ENCODE measurements at regions not wholly inside any gene's neighbourhood (a gene's known extent, or its start where the extent isn't known, plus 50 kb on each side); places are given as distances from the start of the nearest gene placed in this dataset.
"Not testable (repeated sequence)": the region's sequence is repeated elsewhere in the genome, so short reads cannot be mapped to it uniquely, and the experiment has no call there.

GRCh38 chr22:22057617-22058378 lies 75.2 kb upstream of the TOP3B start:
- CTCF ChIA-PET: interaction anchor here (1.5 kb wide), 1 partner anchor 138 kb away, joined by 3 read pairs; no protein-coding TSS in a partner anchor
- Histone ChIP-seq H3K9me3 (ENCODE audit: control extremely low read depth in 1 of 5, control insufficient read depth in 4 of 5, insufficient read depth in 2 of 5, low read depth in 1 of 5, low read length in 4 of 5) (no peaks in the 10 kb centered on the region), H3K4me1 (ENCODE audit: control extremely low read depth in 1 of 4, control insufficient read depth in 4 of 4, insufficient read depth in 4 of 4, low read length in 3 of 4) (no peaks in the 10 kb centered on the region), H3K27ac (ENCODE audit: insufficient read depth in 1 of 2, low read depth in 1 of 2, low read length in 2 of 2, poor library complexity in 1 of 2, severe bottlenecking in 2 of 2) (no peak overlapping the region), H3K27me3 (replicated peaks in 2 of 5; ENCODE audit: control insufficient read depth in 4 of 5, insufficient read depth in 5 of 5, low read length in 4 of 5) (peaks cover 0 to 20% (median 7%) of the 10 kb centered on the region in 5 experiments), H3K4me3 (ENCODE audit: control insufficient read depth in 1 of 7, extremely low read depth in 1 of 7, insufficient read depth in 4 of 7, low read depth in 2 of 7, low read length in 6 of 7) (no peak overlapping the region), H3K36me3 (ENCODE audit: control insufficient read depth in 4 of 4, insufficient read depth in 4 of 4, low read length in 3 of 4) (no peaks in the 10 kb centered on the region)
- DNase-seq: no peak
- POLR2A ChIA-PET: no interaction called here
- WGBS (ENCODE audit: insufficient coverage): 100% methylated on average over 4 of the region's 5 CpGs

- 85% methylated on average over 12 of the region's 14 CpGs for WGBS (ENCODE audit: insufficient coverage)
- H3K4me3 ChIP-seq (ENCODE audit: control insufficient read depth in 1 of 7, extremely low read depth in 1 of 7, insufficient read depth in 4 of 7, low read depth in 2 of 7, low read length in 6 of 7); POLR2A ChIA-PET; H3K27ac ChIP-seq (ENCODE audit: insufficient read depth in 1 of 2, low read depth in 1 of 2, low read length in 2 of 2, poor library complexity in 1 of 2, severe bottlenecking in 2 of 2); H3K36me3 ChIP-seq (ENCODE audit: control insufficient read depth in 4 of 4, insufficient read depth in 4 of 4, low read length in 3 of 4); H3K9me3 ChIP-seq (ENCODE audit: control extremely low read depth in 1 of 5, control insufficient read depth in 4 of 5, insufficient read depth in 2 of 5, low read depth in 1 of 5, low read length in 4 of 5); DNase-seq; H3K4me1 ChIP-seq (ENCODE audit: control extremely low read depth in 1 of 4, control insufficient read depth in 4 of 4, insufficient read depth in 4 of 4, low read length in 3 of 4): not testable (repeated sequence)
- H3K27me3 ChIP-seq (replicated peaks in 2 of 5; ENCODE audit: control insufficient read depth in 4 of 5, insufficient read depth in 5 of 5, low read length in 4 of 5): peaks cover 0 to 20% (median 7%) of the 10 kb centered on the region in 5 experiments
- CTCF ChIA-PET: interaction anchor here (1.5 to 1.6 kb wide), 2 partner anchors 14 to 138 kb away, joined by 3 to 6 read pairs; no protein-coding TSS in a partner anchor
Observed at GRCh38 chr22:22056809-22057594, 74.4 kb upstream of the TOP3B start.

GRCh38 chr22:22052548-22053139 lies 70.1 kb upstream of the TOP3B start:
- H3K27me3 ChIP-seq (replicated peaks in 2 of 5; ENCODE audit: control insufficient read depth in 4 of 5, insufficient read depth in 5 of 5, low read length in 4 of 5): peaks cover 0 to 12% (median 0%) of the 10 kb centered on the region in 5 experiments
- H3K27ac ChIP-seq (ENCODE audit: insufficient read depth in 1 of 2, low read depth in 1 of 2, low read length in 2 of 2, poor library complexity in 1 of 2, severe bottlenecking in 2 of 2); H3K4me3 ChIP-seq (ENCODE audit: control insufficient read depth in 1 of 7, extremely low read depth in 1 of 7, insufficient read depth in 4 of 7, low read depth in 2 of 7, low read length in 6 of 7); H3K9me3 ChIP-seq (ENCODE audit: control extremely low read depth in 1 of 5, control insufficient read depth in 4 of 5, insufficient read depth in 2 of 5, low read depth in 1 of 5, low read length in 4 of 5); H3K4me1 ChIP-seq (ENCODE audit: control extremely low read depth in 1 of 4, control insufficient read depth in 4 of 4, insufficient read depth in 4 of 4, low read length in 3 of 4); DNase-seq; H3K36me3 ChIP-seq (ENCODE audit: control insufficient read depth in 4 of 4, insufficient read depth in 4 of 4, low read length in 3 of 4); POLR2A ChIA-PET: not testable (repeated sequence)
- CTCF ChIA-PET: interaction anchor here (1.3 kb wide), 1 partner anchor 10 kb away, joined by 4 read pairs; no protein-coding TSS in a partner anchor
- WGBS (ENCODE audit: insufficient coverage): 100% methylated on average over 1 of the region's 3 CpGs

- H3K4me1 ChIP-seq (ENCODE audit: control extremely low read depth in 1 of 4, control insufficient read depth in 4 of 4, insufficient read depth in 4 of 4, low read length in 3 of 4); H3K36me3 ChIP-seq (ENCODE audit: control insufficient read depth in 4 of 4, insufficient read depth in 4 of 4, low read length in 3 of 4); H3K4me3 ChIP-seq (ENCODE audit: control insufficient read depth in 1 of 7, extremely low read depth in 1 of 7, insufficient read depth in 4 of 7, low read depth in 2 of 7, low read length in 6 of 7); DNase-seq; POLR2A ChIA-PET; H3K9me3 ChIP-seq (ENCODE audit: control extremely low read depth in 1 of 5, control insufficient read depth in 4 of 5, insufficient read depth in 2 of 5, low read depth in 1 of 5, low read length in 4 of 5); H3K27ac ChIP-seq (ENCODE audit: insufficient read depth in 1 of 2, low read depth in 1 of 2, low read length in 2 of 2, poor library complexity in 1 of 2, severe bottlenecking in 2 of 2); CTCF ChIA-PET: not testable (repeated sequence)
- peaks cover 0 to 15% (median 0%) of the 10 kb centered on the region in 5 experiments for H3K27me3 ChIP-seq (replicated peaks in 2 of 5; ENCODE audit: control insufficient read depth in 4 of 5, insufficient read depth in 5 of 5, low read length in 4 of 5)
- WGBS (ENCODE audit: insufficient coverage): no CpG with 5 or more reads among the region's 2 CpGs
Observed at GRCh38 chr22:22051032-22051431, 68.4 kb upstream of the TOP3B start.

GRCh38 chr22:22050141-22050775 lies 67.7 kb upstream of the TOP3B start:
- Histone ChIP-seq H3K9me3 (ENCODE audit: control extremely low read depth in 1 of 5, control insufficient read depth in 4 of 5, insufficient read depth in 2 of 5, low read depth in 1 of 5, low read length in 4 of 5) (peaks cover 0 to 3% (median 0%) of the 10 kb centered on the region in 5 experiments), H3K4me3 (ENCODE audit: control insufficient read depth in 1 of 7, extremely low read depth in 1 of 7, insufficient read depth in 4 of 7, low read depth in 2 of 7, low read length in 6 of 7) (no peak overlapping the region), H3K27ac (ENCODE audit: insufficient read depth in 1 of 2, low read depth in 1 of 2, low read length in 2 of 2, poor library complexity in 1 of 2, severe bottlenecking in 2 of 2) (no peak overlapping the region), H3K27me3 (replicated peaks in 2 of 5; ENCODE audit: control insufficient read depth in 4 of 5, insufficient read depth in 5 of 5, low read length in 4 of 5) (peaks cover 0 to 15% (median 0%) of the 10 kb centered on the region in 5 experiments), H3K4me1 (ENCODE audit: control extremely low read depth in 1 of 4, control insufficient read depth in 4 of 4, insufficient read depth in 4 of 4, low read length in 3 of 4) (no peaks in the 10 kb centered on the region), H3K36me3 (ENCODE audit: control insufficient read depth in 4 of 4, insufficient read depth in 4 of 4, low read length in 3 of 4) (no peaks in the 10 kb centered on the region)
- no peak for DNase-seq
- ChIA-PET POLR2A (no interaction called here), CTCF (no interaction called here)

GRCh38 chr22:22049684-22050083 lies 67.1 kb upstream of the TOP3B start:
- ChIA-PET POLR2A (no interaction called here), CTCF (no interaction called here)
- no peak overlapping the region for H3K4me3 ChIP-seq (ENCODE audit: control insufficient read depth in 1 of 7, extremely low read depth in 1 of 7, insufficient read depth in 4 of 7, low read depth in 2 of 7, low read length in 6 of 7)

More at GRCh38 chr22:22049684-22050083, 67.1 kb upstream of the TOP3B start:
- DNase-seq: no peak
- H3K4me1 ChIP-seq (ENCODE audit: control extremely low read depth in 1 of 4, control insufficient read depth in 4 of 4, insufficient read depth in 4 of 4, low read length in 3 of 4): no peaks in the 10 kb centered on the region
- H3K9me3 ChIP-seq (ENCODE audit: control extremely low read depth in 1 of 5, control insufficient read depth in 4 of 5, insufficient read depth in 2 of 5, low read depth in 1 of 5, low read length in 4 of 5): peaks cover 0 to 3% (median 0%) of the 10 kb centered on the region in 5 experiments
- peaks cover 0 to 15% (median 0%) of the 10 kb centered on the region in 5 experiments for H3K27me3 ChIP-seq (replicated peaks in 2 of 5; ENCODE audit: control insufficient read depth in 4 of 5, insufficient read depth in 5 of 5, low read length in 4 of 5)
- WGBS (ENCODE audit: insufficient coverage): no CpG with 5 or more reads among the region's 1 CpG
- H3K27ac ChIP-seq (ENCODE audit: insufficient read depth in 1 of 2, low read depth in 1 of 2, low read length in 2 of 2, poor library complexity in 1 of 2, severe bottlenecking in 2 of 2): no peak overlapping the region
- H3K36me3 ChIP-seq (ENCODE audit: control insufficient read depth in 4 of 4, insufficient read depth in 4 of 4, low read length in 3 of 4): no peaks in the 10 kb centered on the region

Data from common myeloid progenitor, CD34-positive (primary cell).